OCI-LY7 (cell line): ENCODE measurements at regions not wholly inside any gene's neighbourhood (a gene's known extent, or its start where the extent isn't known, plus 50 kb on each side); places are given as distances from the start of the nearest gene placed in this dataset.

Experiments
- BruUV-seq: library from RNA; stranded (reverse); fragments of 400-500 nt; replicated peaks from 2 replicates; lab custom pipeline; 2021; lab: Mats Ljungman, UMichigan
- CTCF ChIA-PET: fragments of 300-600 bp; sonication (Branson Sonifier 250); formaldehyde crosslinking; loops from one replicate; lab custom pipeline; 2022; ENCODE audit warnings: antibody characterized with exemption; ENCODE audit not compliant: unreplicated experiment; lab: Charles Lee
- POLR2A ChIA-PET: fragments of 300-600 bp; sonication (Branson Sonifier 250); formaldehyde crosslinking; loops from one replicate; lab custom pipeline; 2022; ENCODE audit warnings: antibody characterized with exemption; lab: Charles Lee
- DNase-seq: peaks from one replicate; pipeline ENCODE4 v3.0.0-alpha.2; 2015; ENCODE audit warnings: low spot score
- H2AFZ ChIP-seq: fragments of 200-600 bp; sonication (generic), shearing (Covaris generic); 2 replicates; pipeline ENCODE4 v1.6.1; 2014; ENCODE audit warnings: mild to moderate bottlenecking, antibody characterized with exemption, low read length, moderate library complexity
- H3K27ac ChIP-seq: fragments of 200-600 bp; sonication (generic); 2 replicates; pipeline ENCODE4 v1.5.1; 2014; ENCODE audit warnings: mixed run types, low read depth, mild to moderate bottlenecking, moderate library complexity, low read length, inconsistent platforms; ENCODE audit not compliant: poor library complexity, severe bottlenecking
- H3K36me3 ChIP-seq: fragments of 200-600 bp; sonication (generic); 2 replicates; pipeline ENCODE4 v1.6.1; 2014; ENCODE audit warnings: mild to moderate bottlenecking, antibody characterized with exemption, low read length, moderate library complexity, mixed read lengths; ENCODE audit not compliant: insufficient read depth
- H3K4me1 ChIP-seq: fragments of 200-600 bp; sonication (generic); 2 replicates; pipeline ENCODE4 v1.5.1; 2014; ENCODE audit warnings: mild to moderate bottlenecking, low read length; ENCODE audit not compliant: insufficient read depth, poor library complexity, severe bottlenecking
- H3K4me2 ChIP-seq: fragments of 200-600 bp; sonication (generic); 2 replicates; pipeline ENCODE4 v1.6.1; 2014; ENCODE audit warnings: mild to moderate bottlenecking, low read length
- H3K4me3 ChIP-seq: fragments of 200-600 bp; sonication (generic); 2 replicates; pipeline ENCODE4 v1.5.1; 2014; ENCODE audit warnings: mild to moderate bottlenecking, low read depth, low read length; ENCODE audit not compliant: poor library complexity, severe bottlenecking
- H3K79me2 ChIP-seq: fragments of 200-600 bp; sonication (generic); 2 replicates; pipeline ENCODE4 v1.6.1; 2016; ENCODE audit warnings: low read depth, mild to moderate bottlenecking, low read length, moderate library complexity, mixed read lengths; ENCODE audit not compliant: insufficient read depth
- H3K9me2 ChIP-seq: fragments of 200-600 bp; sonication (generic); 2 replicates; pipeline ENCODE4 v1.6.1; 2016; ENCODE audit warnings: mild to moderate bottlenecking, low read length, mixed read lengths; ENCODE audit not compliant: insufficient read depth
- H3K9me3 ChIP-seq: fragments of 200-600 bp; sonication (generic); 2 replicates; pipeline ENCODE4 v1.6.1; 2014; ENCODE audit warnings: mild to moderate bottlenecking, mixed run types, low read length, mixed read lengths
- H4K20me1 ChIP-seq: fragments of 200-600 bp; sonication (generic); 2 replicates; pipeline ENCODE4 v1.6.1; 2014; ENCODE audit warnings: mild to moderate bottlenecking, antibody characterized with exemption, low read length, moderate library complexity, mixed read lengths; ENCODE audit not compliant: insufficient read depth
- CTCF ChIP-seq: fragments of 200-600 bp; sonication (generic); conservative IDR thresholded peaks from 2 replicates; pipeline ENCODE4 v1.5.1; 2014; ENCODE audit warnings: mild to moderate bottlenecking, antibody characterized with exemption, low read length, moderate library complexity, mixed read lengths
- EZH2phosphoT487 ChIP-seq: fragments of 200-600 bp; sonication (generic); IDR thresholded peaks from 2 replicates; pipeline ENCODE4 v1.6.1; 2018; ENCODE audit warnings: low read depth, borderline replicate concordance, mild to moderate bottlenecking, mixed run types, antibody characterized with exemption, low read length, moderate library complexity, mixed read lengths
- intact Hi-C: fragments of 100-400 bp; cut with micrococcal nuclease; formaldehyde crosslinking; loops from one replicate; pipeline ENCODE4 v1.10.0; 2022; ENCODE audit not compliant: unreplicated experiment

DNA sequence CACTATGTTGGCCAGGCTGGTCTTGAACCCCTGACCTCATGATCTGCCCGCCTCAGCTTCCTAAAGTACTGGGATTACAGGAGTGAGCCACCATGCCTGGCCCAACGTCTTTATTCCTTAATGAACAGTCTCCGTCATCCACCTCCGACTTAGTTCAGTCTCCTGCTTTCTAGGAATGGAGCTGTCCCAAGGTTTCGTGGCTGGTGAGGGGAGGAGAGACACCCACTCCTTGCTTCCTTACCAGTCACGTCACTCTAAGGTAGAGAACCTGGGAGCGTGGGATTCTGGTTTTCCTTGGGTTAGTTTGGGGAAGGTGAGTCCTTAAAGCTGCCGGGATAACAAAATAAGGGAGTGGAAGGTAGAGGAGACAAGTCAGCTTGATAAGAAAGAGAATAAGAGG lies 55.0 kb upstream of the ATP2B4 start:
- no peak overlapping the region for H3K4me2 ChIP-seq
- H3K4me1 ChIP-seq, result no peaks in the 10 kb centered on the region
- BruUV-seq, result no TSS peak
- H2AFZ ChIP-seq, result no peak overlapping the region
- H4K20me1 ChIP-seq, result no peaks in the 10 kb centered on the region
- H3K36me3 ChIP-seq, result no peaks in the 10 kb centered on the region
- no peak overlapping the region for H3K4me3 ChIP-seq
- no peak for TF ChIP-seq EZH2phosphoT487
- no peak for TF ChIP-seq CTCF
- no peak overlapping the region for H3K27ac ChIP-seq
- H3K9me3 ChIP-seq, result no peaks in the 10 kb centered on the region
- ChIA-PET CTCF (no interaction called here), POLR2A (interaction anchor here (1.0 kb wide), 2 partner anchors 9 to 11 kb away, joined by 4 to 7 read pairs; no protein-coding TSS in a partner anchor)
- DNase-seq, result no peak
- no peaks in the 10 kb centered on the region for H3K9me2 ChIP-seq
- H3K79me2 ChIP-seq, result no peaks in the 10 kb centered on the region
- intact Hi-C loops, result no loop called here

- Histone ChIP-seq H4K20me1 (no peaks in the 10 kb centered on the region), H3K4me2 (no peak overlapping the region), H3K36me3 (no peaks in the 10 kb centered on the region), H3K4me1 (no peaks in the 10 kb centered on the region), H2AFZ (no peak overlapping the region), H3K9me3 (no peaks in the 10 kb centered on the region), H3K4me3 (no peak overlapping the region), H3K79me2 (no peaks in the 10 kb centered on the region), H3K27ac (no peak overlapping the region), H3K9me2 (no peaks in the 10 kb centered on the region)
- no peak for TF ChIP-seq CTCF
- no peak for TF ChIP-seq EZH2phosphoT487
- intact Hi-C loops, result no loop called here
- CTCF ChIA-PET, result interaction anchor here (0.6 kb wide), 1 partner anchor 29 kb away, joined by 4 read pairs; no protein-coding TSS in a partner anchor
- DNase-seq, result no peak
- BruUV-seq, result no TSS peak
- POLR2A ChIA-PET, result interaction anchor here (0.7 to 1.3 kb wide), 3 partner anchors 8 to 22 kb away, joined by 3 to 6 read pairs (median 4); no protein-coding TSS in a partner anchor
Observed at GRCh38 chr1:203572134-203572625, 54.5 kb upstream of the ATP2B4 start.

DNA sequence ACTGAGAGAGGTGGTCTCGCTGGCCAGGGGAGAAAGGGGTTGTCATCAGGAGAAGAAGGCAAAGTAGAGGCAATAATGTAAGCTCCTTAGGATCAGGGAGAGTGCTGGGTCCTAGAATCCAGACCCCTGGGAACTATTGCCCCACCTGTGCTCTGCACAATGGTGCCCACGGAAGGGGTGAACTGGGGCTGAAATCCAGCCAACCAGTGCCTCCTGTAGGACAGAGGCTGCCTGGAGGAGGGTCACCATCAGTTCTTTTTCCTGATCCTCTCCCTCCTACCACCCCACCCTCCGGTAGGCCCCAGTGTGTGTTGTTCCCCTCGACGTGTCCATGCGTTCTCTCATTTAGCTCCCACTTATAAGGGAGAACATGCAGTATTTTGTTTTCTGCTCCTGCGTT lies 52.9 kb upstream of the ATP2B4 start:
- Histone ChIP-seq H3K36me3 (no peaks in the 10 kb centered on the region), H3K27ac (no peak overlapping the region), H3K79me2 (no peaks in the 10 kb centered on the region), H3K4me3 (no peak overlapping the region), H3K9me3 (no peaks in the 10 kb centered on the region), H2AFZ (no peak overlapping the region), H4K20me1 (no peaks in the 10 kb centered on the region), H3K9me2 (no peaks in the 10 kb centered on the region), H3K4me2 (no peak overlapping the region), H3K4me1 (no peaks in the 10 kb centered on the region)
- TF ChIP-seq EZH2phosphoT487 (no peak), CTCF (no peak)
- CTCF ChIA-PET, result no interaction called here
- DNase-seq, result no peak
- POLR2A ChIA-PET, result interaction anchor here (0.6 kb wide), 1 partner anchor 174 kb away, joined by 3 read pairs; no protein-coding TSS in a partner anchor
- no TSS peak for BruUV-seq
- intact Hi-C loops, result no loop called here
